Neural cell (in vitro differentiated cells): ENCODE measurements at regions not wholly inside any gene's neighbourhood (a gene's known extent, or its start where the extent isn't known, plus 50 kb on each side); places are given as distances from the start of the nearest gene placed in this dataset.

ENCODE experiments used
- H2AFZ ChIP-seq: fragments of 200-600, 300-800 bp; sonication (generic), shearing (Covaris generic); 2 replicates; pipeline ENCODE4 v1.6.0; 2014; ENCODE audit warnings: low read depth, mild to moderate bottlenecking, antibody characterized with exemption, low read length, moderate library complexity
- H3F3A ChIP-seq: fragments of 200-600 bp; shearing (Covaris generic); 2 replicates; pipeline ENCODE4 v1.6.1; 2016; ENCODE audit warnings: mild to moderate bottlenecking, moderate library complexity, mixed read lengths, antibody characterized with exemption, low read length; ENCODE audit not compliant: insufficient read depth, poor library complexity, severe bottlenecking
- H3K27ac ChIP-seq: fragments of 200-600, 300-800 bp; sonication (generic), shearing (Covaris generic); 2 replicates; pipeline ENCODE4 v1.5.1; 2014; ENCODE audit warnings: mild to moderate bottlenecking, low read length, moderate library complexity
- H3K27me3 ChIP-seq: fragments of 300-800, 200-600 bp; sonication (generic), shearing (Covaris generic); 2 replicates; pipeline ENCODE4 v1.6.0; 2014; ENCODE audit warnings: mild to moderate bottlenecking, low read depth, low read length, moderate library complexity; ENCODE audit not compliant: insufficient read depth
- H3K36me3 ChIP-seq: fragments of 300-800, 200-600 bp; sonication (generic), shearing (Covaris generic); 2 replicates; pipeline ENCODE4 v1.5.1; 2014; ENCODE audit warnings: mild to moderate bottlenecking, antibody characterized with exemption, low read length, moderate library complexity; ENCODE audit not compliant: insufficient read depth
- H3K4me2 ChIP-seq: fragments of 300-800, 200-600 bp; sonication (generic), shearing (Covaris generic); 2 replicates; pipeline ENCODE4 v1.6.0; 2014; ENCODE audit warnings: mild to moderate bottlenecking, low read length
- H3K4me3 ChIP-seq: fragments of 300-800, 200-600 bp; sonication (generic), shearing (Covaris generic); 2 replicates; pipeline ENCODE4 v1.5.1; 2014; ENCODE audit warnings: mild to moderate bottlenecking, low read length, moderate library complexity
- H3K79me2 ChIP-seq: fragments of 200-600 bp; shearing (Covaris generic); replicated peaks from 2 replicates; pipeline ENCODE4 v1.6.0; 2014; ENCODE audit warnings: mild to moderate bottlenecking, low read length, moderate library complexity; ENCODE audit not compliant: insufficient read depth
- H3K9ac ChIP-seq: fragments of 300-800, 200-600 bp; sonication (generic), shearing (Covaris generic); 2 replicates; pipeline ENCODE4 v1.6.1; 2016; ENCODE audit warnings: mild to moderate bottlenecking, low read length, mixed read lengths
- H3K9me2 ChIP-seq: fragments of 200-600 bp; shearing (Covaris generic); 2 replicates; pipeline ENCODE4 v1.6.1; 2016; ENCODE audit warnings: mild to moderate bottlenecking, low read length, mixed read lengths; ENCODE audit not compliant: insufficient read depth
- H3K9me3 ChIP-seq: fragments of 200-600, 300-800 bp; sonication (generic), shearing (Covaris generic); 2 replicates; pipeline ENCODE4 v1.6.1; 2016; ENCODE audit warnings: mild to moderate bottlenecking, mixed run types, low read length, moderate library complexity, mixed read lengths
- H4K20me1 ChIP-seq: fragments of 200-600 bp; shearing (Covaris generic); 2 replicates; pipeline ENCODE4 v1.6.1; 2016; ENCODE audit warnings: mild to moderate bottlenecking, mixed run types; ENCODE audit not compliant: insufficient read depth
- EP300 ChIP-seq: fragments of 450-650 bp; conservative IDR thresholded peaks from 2 replicates; pipeline ENCODE4 v1.6.1; 2014; ENCODE audit warnings: antibody characterized with exemption, mild to moderate bottlenecking, moderate library complexity; ENCODE audit not compliant: poor library complexity, severe bottlenecking
- EZH2 ChIP-seq: fragments of 200-600, 300-800 bp; shearing (Covaris generic), sonication (generic); IDR thresholded peaks from 2 replicates; pipeline ENCODE4 v1.6.1; 2014; ENCODE audit warnings: antibody characterized with exemption, low read length, borderline replicate concordance, mild to moderate bottlenecking; ENCODE audit not compliant: insufficient read depth, poor library complexity, severe bottlenecking
- MXI1 ChIP-seq: fragments of 450-650 bp; conservative IDR thresholded peaks from 2 replicates; pipeline ENCODE4 v1.6.1; 2014; ENCODE audit warnings: antibody characterized with exemption, mild to moderate bottlenecking; ENCODE audit not compliant: poor library complexity, severe bottlenecking
- POLR2AphosphoS5 ChIP-seq: IDR thresholded peaks from 2 replicates; pipeline ENCODE4 v1.6.1; 2012
- RAD21 ChIP-seq: fragments of 450-650 bp; conservative IDR thresholded peaks from 2 replicates; pipeline ENCODE4 v1.6.1; 2014; ENCODE audit warnings: antibody characterized with exemption, mild to moderate bottlenecking, moderate library complexity
- REST ChIP-seq: IDR thresholded peaks from 2 replicates; pipeline ENCODE4 v1.6.1; 2012; ENCODE audit warnings: borderline replicate concordance
- SMC3 ChIP-seq: fragments of 450-650 bp; conservative IDR thresholded peaks from 2 replicates; pipeline ENCODE4 v1.6.1; 2014; ENCODE audit warnings: antibody characterized with exemption, mild to moderate bottlenecking, moderate library complexity; ENCODE audit not compliant: poor library complexity
- TAF1 ChIP-seq: IDR thresholded peaks from 2 replicates; pipeline ENCODE4 v1.6.1; 2012; ENCODE audit warnings: low read depth
- TF ChIP-seq, protein P1 (sequence below): fragments of 450-650 bp; IDR thresholded peaks from 2 replicates; pipeline ENCODE4 v1.5.1; 2014; ENCODE audit warnings: antibody characterized with exemption, mild to moderate bottlenecking, moderate library complexity; ENCODE audit not compliant: poor library complexity, severe bottlenecking

GRCh38 chr22:48901324-48901723 is 926.3 kb downstream of the BRD1 start:
- Histone ChIP-seq H3K9me2 (no peaks in the 10 kb centered on the region), H3K4me3 (no peak overlapping the region), H3K9ac (no peak overlapping the region), H2AFZ (no peak overlapping the region), H3K27me3 (no peaks in the 10 kb centered on the region), H4K20me1 (no peaks in the 10 kb centered on the region), H3K9me3 (no peaks in the 10 kb centered on the region), H3F3A (no peaks in the 10 kb centered on the region), H3K36me3 (no peaks in the 10 kb centered on the region), H3K79me2 (no peaks in the 10 kb centered on the region), H3K27ac (no peak overlapping the region), H3K4me2 (no peak overlapping the region)
- TF ChIP-seq TAF1, result no peak
- no peak for TF ChIP-seq MXI1
- no peak for TF ChIP-seq REST
- TF ChIP-seq POLR2AphosphoS5, result no peak
- TF ChIP-seq, protein P1, sequence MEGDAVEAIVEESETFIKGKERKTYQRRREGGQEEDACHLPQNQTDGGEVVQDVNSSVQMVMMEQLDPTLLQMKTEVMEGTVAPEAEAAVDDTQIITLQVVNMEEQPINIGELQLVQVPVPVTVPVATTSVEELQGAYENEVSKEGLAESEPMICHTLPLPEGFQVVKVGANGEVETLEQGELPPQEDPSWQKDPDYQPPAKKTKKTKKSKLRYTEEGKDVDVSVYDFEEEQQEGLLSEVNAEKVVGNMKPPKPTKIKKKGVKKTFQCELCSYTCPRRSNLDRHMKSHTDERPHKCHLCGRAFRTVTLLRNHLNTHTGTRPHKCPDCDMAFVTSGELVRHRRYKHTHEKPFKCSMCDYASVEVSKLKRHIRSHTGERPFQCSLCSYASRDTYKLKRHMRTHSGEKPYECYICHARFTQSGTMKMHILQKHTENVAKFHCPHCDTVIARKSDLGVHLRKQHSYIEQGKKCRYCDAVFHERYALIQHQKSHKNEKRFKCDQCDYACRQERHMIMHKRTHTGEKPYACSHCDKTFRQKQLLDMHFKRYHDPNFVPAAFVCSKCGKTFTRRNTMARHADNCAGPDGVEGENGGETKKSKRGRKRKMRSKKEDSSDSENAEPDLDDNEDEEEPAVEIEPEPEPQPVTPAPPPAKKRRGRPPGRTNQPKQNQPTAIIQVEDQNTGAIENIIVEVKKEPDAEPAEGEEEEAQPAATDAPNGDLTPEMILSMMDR, result no peak
- no peak for TF ChIP-seq SMC3
- no peak for TF ChIP-seq RAD21
- no peak for TF ChIP-seq EP300

DNA sequence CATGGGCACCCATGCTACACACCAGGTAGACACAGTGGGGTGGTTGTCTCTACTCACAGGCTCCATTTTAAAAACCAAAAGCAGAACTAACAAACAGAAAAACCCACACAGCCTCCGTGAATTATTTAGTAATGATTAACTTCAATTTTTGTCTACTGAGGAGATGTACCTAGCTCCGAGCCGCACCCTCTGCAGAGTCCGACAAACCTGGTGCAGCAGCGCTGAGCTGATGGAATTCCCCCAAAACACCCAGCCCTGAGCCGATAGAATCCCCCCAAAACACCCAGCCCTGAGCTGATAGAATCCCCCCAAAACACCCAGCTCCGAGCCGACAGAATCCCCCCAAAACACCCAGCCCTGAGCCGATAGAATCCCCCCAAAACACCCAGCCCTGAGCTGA is 927.0 kb downstream of the BRD1 start:
- H3K27ac ChIP-seq, result no peak overlapping the region
- no peaks in the 10 kb centered on the region for H3K36me3 ChIP-seq
- no peaks in the 10 kb centered on the region for H3K79me2 ChIP-seq
- no peak overlapping the region for H3K4me3 ChIP-seq
- H3K27me3 ChIP-seq, result no peaks in the 10 kb centered on the region
- no peaks in the 10 kb centered on the region for H4K20me1 ChIP-seq
- TF ChIP-seq TAF1, result no peak
- no peak for TF ChIP-seq MXI1
- TF ChIP-seq, protein P1, result no peak
- no peak for TF ChIP-seq POLR2AphosphoS5
- no peak for TF ChIP-seq EZH2
- TF ChIP-seq EP300, result no peak
- TF ChIP-seq REST, result no peak
- H3F3A ChIP-seq, result no peaks in the 10 kb centered on the region
- no peak overlapping the region for H3K4me2 ChIP-seq
- no peaks in the 10 kb centered on the region for H3K9me3 ChIP-seq
- no peaks in the 10 kb centered on the region for H3K9me2 ChIP-seq
- no peak overlapping the region for H2AFZ ChIP-seq
- H3K9ac ChIP-seq, result no peak overlapping the region
